HT1080 (cell line): ENCODE measurements at regions not wholly inside any gene's neighbourhood (a gene's known extent, or its start where the extent isn't known, plus 50 kb on each side); places are given as distances from the start of the nearest gene placed in this dataset.

Experiments used
- DNase-seq: peaks from one replicate; pipeline ENCODE4 v3.0.0-alpha.2; 2015; ENCODE audit warnings: low read depth

DNA sequence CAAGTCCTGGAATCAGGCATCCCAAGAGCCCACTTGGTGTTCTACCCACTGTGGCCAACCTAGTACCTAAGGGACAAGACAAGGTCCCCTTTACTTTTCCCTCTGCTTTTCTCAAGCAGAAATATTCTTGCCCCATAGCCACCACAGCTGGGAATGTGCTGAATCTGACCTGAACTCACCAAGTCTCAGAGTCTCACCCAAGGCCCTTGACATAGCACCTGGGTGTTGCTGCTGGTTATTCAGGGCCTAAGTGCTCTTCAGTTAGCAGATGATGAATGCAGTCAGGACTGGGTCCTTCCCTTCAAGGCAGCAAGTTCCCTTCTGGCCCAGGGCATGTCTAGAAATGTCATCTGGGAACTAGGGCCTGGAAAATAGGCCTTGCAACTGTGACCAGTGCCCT, 201.8 kb upstream of the SERP2 start:
- DNase-seq: no peak

DNA sequence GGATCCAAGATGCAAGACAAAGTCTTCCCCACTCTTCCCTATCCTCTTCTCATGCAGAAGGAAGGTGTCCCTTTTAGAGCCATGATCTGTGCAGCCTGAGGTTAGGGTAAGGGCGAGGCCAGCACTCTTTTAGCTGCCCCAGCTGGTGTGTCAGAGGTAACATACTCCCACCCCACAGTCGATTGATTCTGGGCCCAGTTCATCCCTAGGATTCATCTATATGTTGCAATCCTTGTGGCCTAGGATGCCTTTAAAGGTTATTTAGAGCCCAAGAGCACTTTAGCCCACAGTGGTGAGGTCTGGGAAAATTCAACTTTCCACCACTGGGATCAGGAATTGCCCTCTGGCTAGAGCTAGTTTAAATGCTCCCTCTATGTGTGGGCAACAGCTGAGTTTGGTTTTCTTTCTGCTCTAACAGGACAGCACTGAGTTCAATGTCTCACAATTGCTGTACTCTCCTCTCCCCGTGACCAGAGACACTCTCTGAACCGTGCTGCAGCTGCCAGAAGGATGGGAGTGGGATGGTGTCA, 201.3 kb upstream of the SERP2 start:
- no peak for DNase-seq

DNA sequence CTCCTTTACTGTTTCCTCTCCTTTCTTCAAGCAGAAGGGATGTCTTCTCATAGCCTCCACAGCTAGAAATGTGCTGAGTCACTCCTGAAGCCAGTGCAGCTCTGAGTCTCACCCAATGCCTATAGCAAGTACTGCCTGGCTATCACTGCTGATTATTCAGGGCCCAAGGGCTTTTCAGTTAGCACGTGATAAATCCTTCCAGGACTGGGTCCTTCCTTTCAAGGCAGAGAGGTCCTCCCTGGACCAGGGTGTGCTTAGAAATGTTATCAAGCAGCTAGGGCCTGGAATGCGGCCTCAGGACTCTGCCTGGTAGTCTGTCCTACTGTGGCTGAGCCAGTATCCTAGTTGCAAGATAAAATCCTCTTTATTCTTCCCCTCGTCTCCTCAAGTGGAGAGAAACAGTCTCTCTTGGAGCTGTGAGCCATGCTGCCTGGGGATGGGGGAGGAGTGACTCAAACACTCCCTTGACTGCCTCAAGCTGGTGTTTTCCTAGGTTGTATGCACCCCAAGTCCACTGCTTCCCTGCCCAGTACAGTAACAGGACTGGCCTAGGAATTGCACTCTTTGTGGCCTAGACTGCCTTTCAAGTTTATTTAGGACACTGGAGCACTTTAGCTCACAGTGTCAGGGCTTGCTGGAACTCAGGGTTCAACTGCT, 198.7 kb upstream of the SERP2 start:
- peak; percentile 69 for DNase-seq

DNA sequence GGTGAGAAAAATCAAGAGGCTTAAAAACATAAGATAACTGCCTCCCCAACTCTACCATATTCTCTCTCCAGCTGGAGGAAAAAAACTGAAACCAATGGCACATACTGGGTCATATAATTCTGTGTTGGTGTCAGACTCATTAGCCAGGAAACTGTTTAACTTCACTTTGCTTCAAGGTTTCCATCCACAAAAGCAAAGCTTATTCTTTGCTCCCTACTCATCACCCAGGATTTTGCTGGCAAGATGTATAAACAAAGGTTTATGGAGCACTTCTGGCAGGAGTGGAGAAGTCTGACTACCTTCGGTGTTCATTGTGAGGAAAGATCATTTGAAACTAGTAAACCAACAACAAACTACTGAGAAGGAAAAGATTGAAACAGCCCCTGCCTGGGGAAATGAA, 197.5 kb upstream of the SERP2 start:
- no peak for DNase-seq

DNA sequence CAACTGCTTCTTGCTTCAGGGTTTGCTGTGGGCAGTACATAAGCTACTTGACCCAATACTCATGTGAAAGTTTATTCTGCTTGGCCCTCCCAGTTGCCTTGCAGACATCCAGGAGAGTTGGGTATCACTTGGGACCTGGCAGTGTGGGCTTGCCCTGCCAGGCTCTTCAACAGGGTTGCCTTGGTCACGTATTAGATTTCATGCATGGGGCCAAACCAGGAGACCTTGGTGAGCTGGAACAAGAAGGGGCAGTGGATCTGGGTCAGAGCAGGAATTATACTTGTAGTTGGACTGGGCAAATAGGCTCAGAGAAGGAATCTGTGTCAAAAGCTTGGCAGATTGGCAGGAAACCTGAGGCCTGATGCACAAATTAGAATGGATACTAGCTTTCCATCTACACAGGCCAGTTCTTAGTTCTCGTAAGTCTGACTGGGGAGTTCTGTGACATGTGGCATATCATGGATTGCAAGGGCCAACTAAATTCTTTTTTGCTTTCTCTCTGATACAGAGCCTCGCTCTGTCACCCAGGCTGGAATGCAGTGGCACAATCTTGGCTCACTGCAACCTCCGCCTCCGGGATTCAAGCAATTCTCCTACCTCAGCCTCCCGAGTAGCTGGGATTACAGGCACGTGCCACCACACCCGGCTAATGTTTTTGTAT, 192.6 kb upstream of the SERP2 start:
- no peak for DNase-seq

DNA sequence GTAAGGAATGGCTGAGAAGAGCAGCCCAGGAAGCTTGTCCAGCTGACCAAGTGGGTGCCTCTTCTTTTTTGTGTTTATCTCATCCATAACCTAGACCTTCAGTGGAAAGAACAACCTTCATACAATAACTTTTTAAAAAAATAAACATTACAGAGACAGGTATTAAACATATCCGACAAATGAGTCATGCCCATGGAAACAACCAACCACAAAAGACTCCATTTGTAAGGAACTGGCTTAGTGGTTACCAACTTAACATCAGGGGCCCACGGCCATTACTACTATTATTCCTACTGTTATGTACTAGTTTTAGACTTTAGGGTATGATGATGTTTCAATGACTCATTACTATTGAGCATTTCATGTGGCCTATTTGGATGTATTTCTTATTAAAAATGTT, 191.7 kb upstream of the SERP2 start:
- peak; percentile 61 for DNase-seq

DNA sequence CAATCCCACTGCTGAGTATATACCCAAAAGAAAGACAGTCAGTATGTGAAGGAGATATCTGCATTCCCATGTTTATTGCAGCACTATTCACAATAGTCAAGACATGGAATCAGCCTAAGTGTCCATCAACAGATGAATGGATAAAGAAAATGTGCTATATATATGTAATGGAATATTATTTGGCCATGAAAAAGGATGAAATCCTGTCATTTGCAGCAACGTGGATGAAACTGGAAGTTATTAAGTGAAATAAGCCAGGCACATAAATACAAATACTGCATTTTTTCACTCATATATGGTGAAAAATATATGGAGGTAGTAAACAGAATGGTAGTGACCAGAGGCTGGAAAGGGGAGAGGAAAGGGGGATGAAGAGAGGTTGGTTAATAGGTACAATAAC, 188.9 kb upstream of the SERP2 start:
- no peak for DNase-seq

DNA sequence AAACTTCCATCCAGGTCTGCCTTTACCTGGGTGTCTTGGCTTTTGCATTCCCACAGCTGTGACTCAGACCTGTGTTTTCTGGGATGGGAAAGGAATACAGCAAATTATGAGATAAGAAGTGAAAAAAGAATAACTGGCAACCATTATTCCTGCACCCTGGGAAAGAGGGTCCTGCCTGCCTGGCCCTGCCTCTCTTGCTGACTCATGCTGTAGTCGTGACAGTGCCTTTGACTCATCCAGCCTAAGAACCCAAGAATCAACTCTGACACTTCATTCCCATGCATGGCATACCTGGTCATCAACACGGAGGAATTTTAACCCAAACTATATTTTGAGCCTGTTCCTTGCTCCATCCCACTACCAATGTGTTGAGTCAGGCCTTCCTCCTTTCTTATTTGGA, 185.4 kb upstream of the SERP2 start:
- peak; percentile 94 for DNase-seq

DNA sequence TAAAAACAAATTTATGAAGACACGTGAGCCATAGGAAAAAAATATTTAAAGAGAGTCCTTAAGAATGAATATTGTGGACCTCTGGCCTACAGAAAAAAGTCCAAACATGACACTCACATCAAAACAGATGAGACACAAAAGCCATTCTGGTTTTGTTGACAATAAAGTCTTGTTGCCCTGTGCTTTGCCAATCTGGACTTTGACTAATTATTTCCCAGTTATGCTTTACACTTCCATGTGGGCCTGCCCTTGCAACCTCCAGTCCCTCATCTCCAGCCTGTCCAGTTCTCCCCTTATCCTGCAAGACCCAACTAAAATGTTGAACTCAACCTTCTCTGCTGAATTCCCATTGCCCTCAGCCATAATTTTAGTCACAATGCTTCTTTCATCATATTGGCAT, 184.5 kb upstream of the SERP2 start:
- no peak for DNase-seq

DNA sequence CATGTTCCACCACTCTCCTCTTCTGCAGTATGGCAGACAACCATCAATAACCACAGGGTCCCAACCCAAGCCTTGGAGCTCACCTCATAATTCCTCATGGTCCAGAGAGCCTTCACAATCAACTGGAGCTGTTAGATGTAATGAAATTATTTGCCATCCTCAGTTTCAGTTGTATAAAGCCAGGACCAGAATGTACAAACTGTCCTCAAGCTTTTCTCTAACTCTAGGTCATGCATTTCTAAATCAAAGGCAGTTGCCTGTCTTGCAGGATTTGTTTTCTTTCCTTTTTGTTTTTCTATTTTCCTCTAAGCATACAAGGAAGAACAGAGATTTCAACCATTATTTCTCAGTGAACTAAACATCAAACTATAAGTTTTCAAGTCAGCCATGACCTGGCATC, 182.5 kb upstream of the SERP2 start:
- DNase-seq: no peak

DNA sequence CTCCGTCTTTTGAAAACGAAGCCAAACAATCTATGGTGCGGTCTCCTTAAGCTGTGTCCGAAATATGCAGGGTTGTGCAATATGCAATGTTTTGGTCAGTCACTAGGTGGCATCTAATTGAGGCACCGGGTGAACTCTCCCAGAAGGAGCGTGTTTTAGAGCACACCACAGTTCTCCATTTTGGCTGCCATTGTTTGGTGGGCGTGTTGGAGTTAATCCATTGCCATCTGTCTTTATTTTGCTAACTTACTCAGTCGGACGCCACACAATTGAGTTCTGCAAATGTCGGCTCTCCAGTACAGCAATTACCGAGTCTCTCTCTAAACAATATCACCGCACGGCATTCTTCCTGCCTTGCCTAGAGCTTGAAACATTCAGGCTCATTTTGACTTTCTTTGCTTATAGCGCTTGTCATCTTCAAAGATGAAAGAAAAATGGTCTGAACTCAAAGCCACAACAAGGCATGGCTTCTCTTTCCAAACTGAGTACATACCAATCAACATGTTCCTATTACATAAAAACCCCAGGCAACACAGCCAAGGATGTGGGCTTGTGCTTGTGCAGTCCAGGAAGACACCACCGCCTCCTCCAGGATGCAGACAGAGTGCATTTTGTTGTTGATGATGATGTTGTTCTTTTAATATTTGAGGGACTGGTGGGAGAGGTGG, 182.0 kb upstream of the SERP2 start:
- peak; percentile 31 for DNase-seq

DNA sequence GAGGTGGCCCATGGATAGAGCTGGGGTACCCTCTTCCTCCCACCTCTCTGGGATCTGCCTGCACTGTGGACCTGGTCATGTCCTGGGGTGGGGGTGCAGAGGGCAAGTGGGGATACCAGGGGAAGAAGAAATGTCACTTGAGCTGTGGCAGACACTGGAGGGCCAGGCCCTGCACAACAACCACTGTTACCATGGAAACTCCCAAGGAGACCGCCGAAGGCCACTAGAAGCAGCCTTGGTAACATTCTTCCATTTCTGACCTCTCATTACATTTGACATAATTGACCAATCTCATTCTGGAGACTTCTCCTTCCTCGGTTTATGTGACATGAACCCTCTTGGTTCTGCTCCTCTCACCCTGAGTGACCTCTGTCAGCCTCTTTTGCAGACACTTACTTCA, 179.9 kb upstream of the SERP2 start:
- no peak for DNase-seq

DNA sequence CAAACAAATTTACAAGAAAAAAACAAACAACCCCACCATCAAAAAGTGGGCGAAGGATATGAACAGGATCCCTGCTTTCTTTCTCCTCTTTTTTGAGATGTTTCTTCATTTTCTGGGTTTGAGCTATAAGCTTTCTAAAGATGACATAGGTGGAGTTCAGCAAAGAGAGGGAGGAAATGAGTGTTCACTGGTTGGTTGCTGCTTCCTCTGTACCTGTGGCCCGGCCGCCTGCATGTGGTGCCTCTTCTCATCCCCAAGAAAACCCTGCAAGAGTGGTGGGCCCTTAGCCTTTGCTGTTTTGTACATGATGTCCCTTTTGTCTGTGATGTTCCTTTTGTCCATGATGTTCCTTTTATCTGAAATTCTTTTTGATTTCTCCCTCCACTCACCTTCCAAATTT, 178.4 kb upstream of the SERP2 start:
- no peak for DNase-seq

DNA sequence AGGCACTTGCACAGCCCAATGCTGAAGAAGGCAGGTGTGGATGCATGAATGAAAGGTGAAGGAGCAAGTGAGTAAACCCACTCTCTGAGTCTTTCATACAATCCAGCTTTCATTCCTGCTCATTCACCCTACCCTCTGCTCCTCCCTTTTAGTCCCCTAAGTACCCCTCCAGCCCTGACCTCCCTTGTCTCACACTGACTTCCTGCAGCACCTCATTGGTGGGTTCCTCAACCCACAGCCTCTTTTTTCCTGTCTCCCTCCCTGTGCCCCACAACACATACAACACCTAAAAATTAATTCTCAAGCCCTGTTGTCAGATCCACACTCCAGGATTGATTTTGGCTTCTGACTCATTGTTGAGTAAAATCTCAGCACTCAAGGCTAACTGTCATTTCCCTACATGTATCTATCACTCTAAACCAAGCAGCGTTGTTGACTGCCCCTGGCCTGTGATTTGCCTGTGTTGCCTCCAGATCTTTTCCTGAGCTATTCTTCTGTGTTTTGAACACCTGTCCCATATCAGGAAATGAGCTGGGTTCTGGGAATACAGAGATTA, 177.3 kb upstream of the SERP2 start:
- no peak for DNase-seq

DNA sequence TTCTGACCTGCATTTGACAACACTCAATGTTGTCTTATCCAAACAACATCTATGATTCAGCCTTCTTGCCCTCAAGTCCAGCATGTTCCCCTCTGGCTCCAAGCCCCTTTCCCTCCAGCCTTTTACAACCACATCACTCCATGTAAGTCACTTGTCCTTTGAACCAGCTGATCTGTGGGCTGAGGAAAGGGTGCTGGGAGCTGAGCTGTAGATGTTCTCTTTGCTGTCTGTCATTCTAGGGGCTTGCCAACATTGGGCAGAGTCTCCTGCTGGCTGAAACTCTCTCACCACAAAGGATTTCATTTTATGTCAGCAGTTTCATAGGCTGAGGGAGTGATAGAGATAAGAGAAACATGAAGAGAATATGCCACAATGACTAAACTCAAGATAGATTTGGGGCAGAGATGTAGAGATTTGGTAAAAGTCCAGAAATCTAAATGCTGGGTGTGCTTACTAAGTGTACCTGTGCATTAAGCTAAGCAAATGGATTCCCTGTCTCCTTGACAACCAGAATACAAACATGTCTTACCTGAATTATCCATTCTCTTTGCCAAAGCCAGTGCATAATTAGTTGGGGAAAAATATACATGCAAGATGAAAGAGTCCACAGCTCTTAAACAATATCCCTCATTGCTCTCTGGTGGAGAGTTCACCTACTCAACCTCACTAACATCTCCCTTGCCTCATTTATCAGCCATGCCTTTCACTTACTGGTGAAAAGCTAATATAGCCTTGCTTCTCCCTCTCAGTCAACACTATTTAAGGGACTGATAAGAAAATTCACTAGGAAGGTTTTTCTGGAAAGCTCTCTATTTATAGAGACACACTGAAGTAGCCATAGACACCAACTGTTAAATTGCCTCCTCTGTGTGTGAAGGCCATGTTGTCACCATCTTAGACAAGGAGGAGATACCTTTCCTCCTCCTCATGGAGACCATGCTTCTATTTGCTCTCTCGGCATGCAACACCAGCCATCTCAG, 175.5 kb upstream of the SERP2 start:
- peak; percentile 19 for DNase-seq

DNA sequence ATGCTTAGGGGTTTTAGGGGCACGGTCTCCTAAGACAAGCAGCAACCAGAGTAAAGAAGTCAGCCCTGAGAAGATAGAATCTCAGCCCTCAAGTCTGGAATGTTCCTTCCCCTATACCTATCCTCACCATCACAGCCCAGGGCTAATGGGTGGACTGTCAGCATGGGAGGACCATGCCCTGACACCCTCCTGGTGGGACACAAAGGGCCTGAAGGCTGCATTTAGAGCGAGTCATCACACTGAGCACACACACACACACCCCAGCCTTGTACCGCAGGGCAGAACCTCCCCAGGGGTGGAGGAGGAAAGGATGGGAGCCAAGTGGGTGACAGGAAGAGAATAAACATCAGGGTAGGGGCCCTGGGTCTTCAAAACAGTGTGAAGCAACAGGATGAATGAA, 174.8 kb upstream of the SERP2 start:
- DNase-seq: peak; percentile 40

DNA sequence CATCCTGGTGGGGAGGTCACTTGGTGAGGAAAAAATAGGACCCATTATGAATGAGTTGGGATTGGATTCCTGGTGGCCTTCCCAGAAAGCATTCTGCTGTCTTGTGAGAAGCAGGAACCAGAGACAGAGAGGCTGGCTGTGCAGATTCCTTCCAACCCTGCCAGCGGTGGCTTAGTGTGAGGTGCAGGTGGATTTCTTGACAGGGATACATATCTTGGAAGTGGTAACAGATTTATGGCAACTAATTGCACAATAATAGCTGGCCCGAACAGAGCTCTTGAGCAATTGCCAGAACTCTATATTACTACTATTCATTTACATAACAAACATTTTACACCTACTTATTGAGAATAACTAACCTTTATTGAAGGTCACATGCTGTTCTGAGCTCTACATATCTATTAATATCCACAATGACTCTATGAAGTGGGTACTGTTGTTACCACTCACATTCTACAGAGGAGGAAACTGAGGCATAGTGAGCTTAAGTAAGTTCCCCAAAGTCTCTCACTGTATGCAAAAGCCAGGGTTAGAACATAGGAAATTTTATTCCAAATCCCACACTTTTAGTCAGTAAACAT, 173.9 kb upstream of the SERP2 start:
- DNase-seq: no peak

DNA sequence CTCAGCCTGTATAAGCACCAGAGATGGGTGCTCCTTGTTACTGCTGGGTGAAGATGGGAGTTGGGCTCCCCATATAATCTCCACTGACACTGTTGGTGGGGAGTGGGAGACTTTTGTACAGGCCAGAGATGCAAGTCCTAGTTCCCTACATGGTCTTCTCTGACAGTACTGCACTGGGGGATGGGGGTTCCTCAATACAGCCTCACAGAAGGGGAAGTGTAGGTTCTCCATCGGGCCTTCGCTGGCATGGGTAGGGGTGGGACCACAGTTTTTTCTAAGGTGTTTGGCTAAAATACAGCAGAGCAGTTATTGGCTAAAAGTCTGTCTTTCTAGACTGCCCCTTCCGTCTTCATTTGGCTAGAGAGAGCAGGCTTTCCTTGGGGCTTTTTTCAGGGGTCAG, 167.2 kb upstream of the SERP2 start:
- DNase-seq: no peak

DNA sequence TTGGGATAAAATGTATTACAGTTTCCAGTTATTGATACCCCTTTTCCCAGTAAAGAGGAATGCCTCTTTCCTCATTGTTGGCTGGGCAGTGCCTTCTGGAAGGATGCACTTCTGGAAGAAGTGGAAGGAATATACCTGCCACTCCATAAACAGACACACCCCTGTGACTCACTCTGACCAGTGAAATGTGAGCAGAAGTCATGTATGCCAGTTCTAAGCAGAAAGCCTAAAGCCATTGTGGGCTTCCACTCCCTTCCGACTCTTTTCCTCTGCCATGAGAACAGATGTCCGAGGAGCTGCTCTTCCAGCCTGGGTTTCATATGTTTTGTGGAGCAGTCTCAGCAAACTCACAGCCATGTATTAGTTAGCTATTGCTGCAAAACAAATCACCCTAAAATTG, 166.1 kb upstream of the SERP2 start:
- DNase-seq: peak; percentile 10

DNA sequence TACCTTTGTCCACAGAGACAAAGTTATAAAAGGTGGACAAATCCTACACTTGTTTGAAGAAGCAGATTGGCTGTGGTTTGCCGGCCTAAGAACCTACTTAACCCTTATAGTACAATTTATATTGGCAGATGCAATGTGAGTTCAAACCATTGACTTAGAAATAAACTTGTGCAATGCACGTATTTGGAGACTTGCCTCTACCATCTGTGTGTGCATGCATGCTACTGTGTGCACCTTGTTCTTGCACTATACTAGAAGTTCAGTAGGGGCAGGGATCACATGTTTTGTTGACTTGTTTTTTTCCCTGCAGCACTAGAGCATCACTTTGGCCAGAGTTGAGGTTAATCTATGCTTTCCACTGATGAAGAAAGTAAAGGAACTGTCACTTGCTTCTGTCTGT, 163.1 kb upstream of the SERP2 start:
- DNase-seq: no peak

DNA sequence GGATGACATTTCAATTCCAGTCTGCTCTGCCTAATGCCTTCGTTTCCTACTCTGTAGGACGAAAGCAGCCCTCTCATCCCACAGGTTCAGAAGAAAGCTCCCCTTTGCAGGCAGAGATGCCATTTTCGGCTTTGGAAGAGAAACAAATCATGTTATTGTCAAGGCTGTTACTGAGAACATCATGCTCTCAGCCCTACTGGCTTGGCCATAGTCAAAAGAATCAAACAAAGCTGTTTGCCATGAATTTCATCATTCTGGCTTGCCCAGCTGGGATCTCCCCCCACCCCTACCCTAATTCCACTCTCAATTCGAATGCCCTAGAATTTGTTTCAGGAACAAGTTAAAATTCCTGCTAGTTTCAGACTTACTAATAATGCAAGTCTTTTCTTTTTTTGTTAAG, 162.3 kb upstream of the SERP2 start:
- DNase-seq: no peak
